GM23338 (cell line): ENCODE measurements at regions not wholly inside any gene's neighbourhood (a gene's known extent, or its start where the extent isn't known, plus 50 kb on each side); places are given as distances from the start of the nearest gene placed in this dataset.

Experiments
- ATAC-seq: fragments of 200-7000 bp; cut with Tn5 transposase; 3 replicates; pipeline ENCODE4 v1.9.1; 2020
- DNase-seq: peaks from one replicate; pipeline ENCODE4 v3.0.0-alpha.2; 2015; ENCODE audit warnings: low spot score
- H2AFZ ChIP-seq: fragments of 200-600 bp; sonication (generic); 2 replicates; pipeline ENCODE4 v1.8.0; 2016; ENCODE audit warnings: antibody characterized with exemption, mild to moderate bottlenecking, moderate library complexity
- H3F3A ChIP-seq: fragments of 200-600 bp; sonication (generic); replicated peaks from 2 replicates; pipeline ENCODE4 v1.8.0; 2017; ENCODE audit warnings: antibody characterized with exemption, mixed run types, low read depth
- H3K27ac ChIP-seq: fragments of 200-600 bp; sonication (generic); 2 replicates; pipeline ENCODE4 v1.6.1; 2016; ENCODE audit warnings: low read depth
- H3K27me3 ChIP-seq: fragments of 200-600 bp; sonication (generic); 2 replicates; pipeline ENCODE4 v1.8.0; 2016; ENCODE audit warnings: mild to moderate bottlenecking, mixed run types, moderate library complexity; ENCODE audit not compliant: insufficient read depth
- H3K36me3 ChIP-seq: fragments of 200-600 bp; sonication (generic); 2 replicates; pipeline ENCODE4 v1.8.0; 2016; ENCODE audit warnings: mild to moderate bottlenecking; ENCODE audit not compliant: insufficient read depth
- H3K4me1 ChIP-seq: fragments of 200-600 bp; sonication (generic); 2 replicates; pipeline ENCODE4 v1.8.0; 2016; ENCODE audit warnings: mild to moderate bottlenecking, moderate library complexity; ENCODE audit not compliant: insufficient read depth
- H3K4me2 ChIP-seq: fragments of 200-600 bp; sonication (generic); 2 replicates; pipeline ENCODE4 v1.7.1; 2017; ENCODE audit warnings: mixed run types
- H3K4me3 ChIP-seq: fragments of 200-600 bp; sonication (generic); 2 replicates; pipeline ENCODE4 v1.6.1; 2016; ENCODE audit warnings: mixed run types
- H3K79me2 ChIP-seq: fragments of 200-600 bp; sonication (generic); replicated peaks from 2 replicates; pipeline ENCODE4 v1.8.0; 2017; ENCODE audit warnings: mild to moderate bottlenecking; ENCODE audit not compliant: insufficient read depth
- H3K9me2 ChIP-seq: fragments of 200-600 bp; sonication (generic); 2 replicates; pipeline ENCODE4 v1.8.0; 2017; ENCODE audit not compliant: insufficient read depth
- H4K20me1 ChIP-seq: fragments of 200-600 bp; sonication (generic); replicated peaks from 2 replicates; pipeline ENCODE4 v1.8.0; 2017; ENCODE audit warnings: mild to moderate bottlenecking; ENCODE audit not compliant: insufficient read depth
- H3K27ac Mint-ChIP-seq: 2 replicates; pipeline ENCODE4 v1.8.0; 2020; ENCODE audit warnings: inconsistent platforms, mild to moderate bottlenecking, moderate library complexity, mixed read lengths
- H3K27me3 Mint-ChIP-seq: 3 replicates; pipeline ENCODE4 v1.8.0; 2022; ENCODE audit warnings: low read depth, mild to moderate bottlenecking, moderate library complexity, mixed read lengths, inconsistent platforms; ENCODE audit not compliant: insufficient read depth, poor library complexity
- H3K36me3 Mint-ChIP-seq: 3 replicates; pipeline ENCODE4 v1.8.0; 2021; ENCODE audit warnings: low read depth, mild to moderate bottlenecking, inconsistent platforms, moderate library complexity, mixed read lengths
- H3K4me1 Mint-ChIP-seq: 3 replicates; pipeline ENCODE4 v1.8.0; 2020; ENCODE audit warnings: mild to moderate bottlenecking, inconsistent platforms, mixed read lengths
- H3K4me3 Mint-ChIP-seq: 3 replicates; pipeline ENCODE4 v1.8.0; 2021; ENCODE audit warnings: moderate library complexity, mild to moderate bottlenecking, inconsistent platforms, mixed read lengths
- H3K9me3 Mint-ChIP-seq: 3 replicates; pipeline ENCODE4 v1.8.0; 2020; ENCODE audit warnings: moderate library complexity, mild to moderate bottlenecking, inconsistent platforms, mixed read lengths
- EZH2 ChIP-seq: fragments of 200-600 bp; sonication (generic); IDR thresholded peaks from one replicate; pipeline ENCODE4 v1.8.0; 2017; ENCODE audit warnings: antibody characterized with exemption, mild to moderate bottlenecking, low read depth; ENCODE audit not compliant: unreplicated experiment
- EZH2phosphoT487 ChIP-seq: fragments of 200-600 bp; sonication (generic); IDR thresholded peaks from one replicate; pipeline ENCODE4 v1.8.1; 2018; ENCODE audit warnings: antibody characterized with exemption; ENCODE audit not compliant: unreplicated experiment
- JUNB ChIP-seq: IDR thresholded peaks from one replicate; pipeline ENCODE4 v1.6.1; 2016; ENCODE audit warnings: antibody characterized with exemption; ENCODE audit not compliant: unreplicated experiment
- NANOG ChIP-seq: IDR thresholded peaks from 2 replicates; pipeline ENCODE4 v1.6.1; 2016; ENCODE audit warnings: antibody characterized with exemption, borderline replicate concordance
- STAT1 ChIP-seq: IDR thresholded peaks from one replicate; pipeline ENCODE4 v1.6.1; 2016; ENCODE audit warnings: antibody characterized with exemption; ENCODE audit not compliant: unreplicated experiment
- ZNF462 ChIP-seq: fragments of 250-450 bp; sonication (Bioruptor Pico); IDR thresholded peaks from 2 replicates; pipeline ENCODE4 v1.5.0; 2020; ENCODE audit warnings: mild to moderate bottlenecking, moderate library complexity
- TF ChIP-seq, protein P1 (sequence below): IDR thresholded peaks from one replicate; pipeline ENCODE4 v1.6.1; 2018; ENCODE audit warnings: antibody characterized with exemption; ENCODE audit not compliant: unreplicated experiment

DNA sequence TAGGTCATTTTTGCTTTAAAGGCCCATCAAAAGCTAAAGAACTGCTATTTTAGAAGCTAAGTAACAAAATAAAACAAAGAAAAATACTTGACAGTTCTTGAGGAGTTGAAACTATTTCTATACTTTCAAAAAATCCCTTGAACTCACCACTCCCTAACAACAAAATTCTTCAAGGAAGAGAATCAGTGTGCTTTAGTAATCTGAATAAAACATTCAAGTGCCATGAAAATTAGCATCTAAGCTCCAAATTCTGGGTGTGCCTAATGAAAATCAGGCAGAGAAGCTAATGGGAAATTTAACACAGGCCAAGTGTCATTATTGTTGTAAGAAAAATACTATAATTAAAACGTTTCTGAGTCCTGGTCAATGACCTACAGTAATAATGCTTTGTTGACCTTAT, 456.3 kb downstream of the ZEB2 start (continued):
- TF ChIP-seq ZNF462 (no peak), NANOG (no peak), EZH2phosphoT487 (no peak), JUNB (no peak)

GRCh38 chr2:144054911-144055310, 465.0 kb downstream of the ZEB2 start:
- no peak for ATAC-seq
- H3K36me3 ChIP-seq = no peaks in the 10 kb centered on the region
- no peaks in the 10 kb centered on the region for H3K4me1 Mint-ChIP-seq
- no peak for TF ChIP-seq EZH2
- TF ChIP-seq STAT1 = no peak
- TF ChIP-seq, protein P1, sequence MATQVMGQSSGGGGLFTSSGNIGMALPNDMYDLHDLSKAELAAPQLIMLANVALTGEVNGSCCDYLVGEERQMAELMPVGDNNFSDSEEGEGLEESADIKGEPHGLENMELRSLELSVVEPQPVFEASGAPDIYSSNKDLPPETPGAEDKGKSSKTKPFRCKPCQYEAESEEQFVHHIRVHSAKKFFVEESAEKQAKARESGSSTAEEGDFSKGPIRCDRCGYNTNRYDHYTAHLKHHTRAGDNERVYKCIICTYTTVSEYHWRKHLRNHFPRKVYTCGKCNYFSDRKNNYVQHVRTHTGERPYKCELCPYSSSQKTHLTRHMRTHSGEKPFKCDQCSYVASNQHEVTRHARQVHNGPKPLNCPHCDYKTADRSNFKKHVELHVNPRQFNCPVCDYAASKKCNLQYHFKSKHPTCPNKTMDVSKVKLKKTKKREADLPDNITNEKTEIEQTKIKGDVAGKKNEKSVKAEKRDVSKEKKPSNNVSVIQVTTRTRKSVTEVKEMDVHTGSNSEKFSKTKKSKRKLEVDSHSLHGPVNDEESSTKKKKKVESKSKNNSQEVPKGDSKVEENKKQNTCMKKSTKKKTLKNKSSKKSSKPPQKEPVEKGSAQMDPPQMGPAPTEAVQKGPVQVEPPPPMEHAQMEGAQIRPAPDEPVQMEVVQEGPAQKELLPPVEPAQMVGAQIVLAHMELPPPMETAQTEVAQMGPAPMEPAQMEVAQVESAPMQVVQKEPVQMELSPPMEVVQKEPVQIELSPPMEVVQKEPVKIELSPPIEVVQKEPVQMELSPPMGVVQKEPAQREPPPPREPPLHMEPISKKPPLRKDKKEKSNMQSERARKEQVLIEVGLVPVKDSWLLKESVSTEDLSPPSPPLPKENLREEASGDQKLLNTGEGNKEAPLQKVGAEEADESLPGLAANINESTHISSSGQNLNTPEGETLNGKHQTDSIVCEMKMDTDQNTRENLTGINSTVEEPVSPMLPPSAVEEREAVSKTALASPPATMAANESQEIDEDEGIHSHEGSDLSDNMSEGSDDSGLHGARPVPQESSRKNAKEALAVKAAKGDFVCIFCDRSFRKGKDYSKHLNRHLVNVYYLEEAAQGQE = no peak
- TF ChIP-seq ZNF462 = no peak

More at GRCh38 chr2:144054911-144055310, 465.0 kb downstream of the ZEB2 start:
- Histone ChIP-seq H3K27me3 (no peaks in the 10 kb centered on the region), H4K20me1 (no peaks in the 10 kb centered on the region), H2AFZ (no peak overlapping the region), H3K9me2 (no peaks in the 10 kb centered on the region), H3K4me1 (no peaks in the 10 kb centered on the region), H3K4me2 (no peak overlapping the region), H3K27ac (no peak overlapping the region), H3F3A (no peaks in the 10 kb centered on the region), H3K79me2 (no peaks in the 10 kb centered on the region), H3K4me3 (no peak overlapping the region)
- H3K9me3 Mint-ChIP-seq = no peaks in the 10 kb centered on the region; the same call in 2 of the 3 replicates
- no peak for DNase-seq
- H3K36me3 Mint-ChIP-seq = no peaks in the 10 kb centered on the region
- H3K27ac Mint-ChIP-seq = no peak overlapping the region
- no peaks in the 10 kb centered on the region for H3K27me3 Mint-ChIP-seq
- H3K4me3 Mint-ChIP-seq = no peak overlapping the region
